ENCODE measurements at regions not wholly inside any gene's neighbourhood (a gene's known extent, or its start where the extent isn't known, plus 50 kb on each side); places are given as distances from the start of the nearest gene placed in this dataset.

- TF ChIP-seq, protein P1, sequence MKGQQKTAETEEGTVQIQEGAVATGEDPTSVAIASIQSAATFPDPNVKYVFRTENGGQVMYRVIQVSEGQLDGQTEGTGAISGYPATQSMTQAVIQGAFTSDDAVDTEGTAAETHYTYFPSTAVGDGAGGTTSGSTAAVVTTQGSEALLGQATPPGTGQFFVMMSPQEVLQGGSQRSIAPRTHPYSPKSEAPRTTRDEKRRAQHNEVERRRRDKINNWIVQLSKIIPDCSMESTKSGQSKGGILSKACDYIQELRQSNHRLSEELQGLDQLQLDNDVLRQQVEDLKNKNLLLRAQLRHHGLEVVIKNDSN (IDR thresholded peaks at IDR 0.05; ENCODE audit: borderline replicate concordance, low read depth) = no peak
- no peak for TF ChIP-seq CTCF (IDR thresholded peaks at IDR 0.05)
- TF ChIP-seq EP300 (IDR thresholded peaks at IDR 0.05; ENCODE audit: borderline replicate concordance in 1 of 2, low read depth in 1 of 2, low read length in 1 of 2) = no peak
Measured at GRCh38 chr3:72428803-72429202, 419.4 kb downstream of the SHQ1 start.
